Tibial artery (tissue), 4 donors: ENCODE measurements at regions not wholly inside any gene's neighbourhood (a gene's known extent, or its start where the extent isn't known, plus 50 kb on each side); places are given as distances from the start of the nearest gene placed in this dataset.

Experiments used
- DNase-seq, 2 donors: peaks; one replicate each; pipeline ENCODE4 v3.0.0-alpha.2; 2019
- H3K27ac ChIP-seq, 2 donors: fragments of 200-600 bp; sonication (generic) in 1 of 2; 1 replicate in 1 of 2; 2 replicates in 1 of 2; pipeline ENCODE4 v1.5.1; 2018 to 2019; ENCODE audit warnings: mild to moderate bottlenecking in 1 of 2
- H3K27me3 ChIP-seq, 2 donors: fragments of 200-600 bp; sonication (generic) in 1 of 2; one replicate each; pipeline versions ENCODE4 v1.5.1 to v1.6.0; 2016 to 2019
- H3K36me3 ChIP-seq, 3 donors: fragments of 200-600 bp; sonication (generic) in 2 of 3; one replicate each; pipeline ENCODE4 v1.5.1; 2016 to 2019; ENCODE audit warnings: mild to moderate bottlenecking in 2 of 3
- H3K4me1 ChIP-seq, 4 donors: fragments of 200-600 bp; sonication (generic) in 2 of 4; 1 replicate in 3 of 4; 2 replicates in 1 of 4; pipeline ENCODE4 v1.5.1; 2016 to 2019
- H3K4me3 ChIP-seq, 2 donors: fragments of 200-600 bp; sonication (generic) in 1 of 2; 1 replicate in 1 of 2; 2 replicates in 1 of 2; pipeline ENCODE4 v1.5.1; 2018 to 2019; ENCODE audit warnings: mild to moderate bottlenecking in 2 of 2
- H3K9me3 ChIP-seq, 3 donors: fragments of 200-600 bp; sonication (generic) in 1 of 3; one replicate each; pipeline ENCODE4 v1.5.1; 2016 to 2019
- intact Hi-C: fragments of 100-400 bp; cut with DNase I; formaldehyde crosslinking; loops from one replicate; pipeline ENCODE4 v1.15.0; 2023; ENCODE audit warnings: low total_unique reads
- TF ChIP-seq, protein P1 (sequence below), 2 experiments: fragments of 200-600 bp in 1 of 2; fragments of 450-650 bp in 1 of 2; IDR thresholded peaks; one replicate each; pipeline ENCODE4 v1.5.1; 2017 to 2019; ENCODE audit warnings: antibody characterized with exemption in 2 of 2, mild to moderate bottlenecking in 1 of 2, moderate library complexity in 1 of 2

DNA sequence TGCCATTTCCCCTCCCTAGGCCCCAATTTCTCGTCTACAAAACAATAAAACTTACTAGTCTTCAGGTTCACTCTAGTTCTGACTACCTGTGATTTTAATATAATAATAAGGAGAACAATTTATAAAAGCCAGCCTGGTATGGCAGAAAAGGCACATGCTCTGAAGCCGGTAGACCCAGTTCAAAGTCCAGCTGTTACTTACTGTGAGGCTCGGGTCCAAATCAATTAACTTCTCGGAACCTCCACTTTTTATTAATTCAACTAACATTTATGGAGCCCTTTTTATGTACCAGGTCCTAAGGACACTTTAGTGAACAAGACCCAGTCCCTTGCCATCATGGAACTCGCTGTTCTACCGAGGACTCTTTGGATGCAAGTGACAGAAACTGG is 53.8 kb upstream of the SMAD3 start:
- TF ChIP-seq, protein P1, sequence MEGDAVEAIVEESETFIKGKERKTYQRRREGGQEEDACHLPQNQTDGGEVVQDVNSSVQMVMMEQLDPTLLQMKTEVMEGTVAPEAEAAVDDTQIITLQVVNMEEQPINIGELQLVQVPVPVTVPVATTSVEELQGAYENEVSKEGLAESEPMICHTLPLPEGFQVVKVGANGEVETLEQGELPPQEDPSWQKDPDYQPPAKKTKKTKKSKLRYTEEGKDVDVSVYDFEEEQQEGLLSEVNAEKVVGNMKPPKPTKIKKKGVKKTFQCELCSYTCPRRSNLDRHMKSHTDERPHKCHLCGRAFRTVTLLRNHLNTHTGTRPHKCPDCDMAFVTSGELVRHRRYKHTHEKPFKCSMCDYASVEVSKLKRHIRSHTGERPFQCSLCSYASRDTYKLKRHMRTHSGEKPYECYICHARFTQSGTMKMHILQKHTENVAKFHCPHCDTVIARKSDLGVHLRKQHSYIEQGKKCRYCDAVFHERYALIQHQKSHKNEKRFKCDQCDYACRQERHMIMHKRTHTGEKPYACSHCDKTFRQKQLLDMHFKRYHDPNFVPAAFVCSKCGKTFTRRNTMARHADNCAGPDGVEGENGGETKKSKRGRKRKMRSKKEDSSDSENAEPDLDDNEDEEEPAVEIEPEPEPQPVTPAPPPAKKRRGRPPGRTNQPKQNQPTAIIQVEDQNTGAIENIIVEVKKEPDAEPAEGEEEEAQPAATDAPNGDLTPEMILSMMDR (IDR thresholded peaks at IDR 0.05), result no peak
- no peak overlapping the region for H3K4me3 ChIP-seq
- peaks cover 0 to 5% (median 0%) of the 10 kb centered on the region in 4 donors for H3K4me1 ChIP-seq
- H3K27me3 ChIP-seq, result no peaks in the 10 kb centered on the region
- H3K36me3 ChIP-seq, result no peaks in the 10 kb centered on the region
- DNase-seq, result no peak
- intact Hi-C loops, result no loop called here
- H3K9me3 ChIP-seq, result no peaks in the 10 kb centered on the region
- no peak overlapping the region for H3K27ac ChIP-seq

DNA sequence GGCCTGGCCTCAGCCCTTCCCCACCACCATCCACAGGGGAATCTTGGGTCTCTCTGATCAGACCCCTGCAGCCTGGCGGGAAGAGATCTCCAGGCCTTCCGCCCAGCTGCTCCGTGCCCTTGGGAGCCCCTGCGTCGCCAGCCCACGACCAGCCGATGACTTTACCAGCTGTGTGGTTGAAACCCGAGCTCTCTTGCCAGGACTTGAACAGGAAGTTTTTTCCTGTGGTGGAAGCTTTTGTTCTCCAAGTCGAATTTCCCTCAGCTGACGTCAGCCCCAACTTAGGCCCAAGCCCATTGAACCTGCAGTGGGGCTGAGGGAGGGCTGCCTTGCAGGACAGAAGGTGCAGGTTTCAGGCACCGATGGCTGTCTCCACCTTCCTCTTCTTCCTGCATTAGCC is 51.7 kb upstream of the SMAD3 start:
- intact Hi-C loops, result no loop called here
- H3K4me3 ChIP-seq, result no peak overlapping the region
- TF ChIP-seq, protein P1 (IDR thresholded peaks at IDR 0.05), result no peak
- DNase-seq, result no peak
- no peaks in the 10 kb centered on the region for H3K9me3 ChIP-seq
- no peak overlapping the region for H3K27ac ChIP-seq
- peaks cover 0 to 5% (median 0%) of the 10 kb centered on the region in 4 donors for H3K4me1 ChIP-seq
- H3K27me3 ChIP-seq, result no peaks in the 10 kb centered on the region
- no peaks in the 10 kb centered on the region for H3K36me3 ChIP-seq
